ENCODE measurements at regions not wholly inside any gene's neighbourhood (a gene's known extent, or its start where the extent isn't known, plus 50 kb on each side); places are given as distances from the start of the nearest gene placed in this dataset.

- TF ChIP-seq TAF1 (IDR thresholded peaks at IDR 0.05; ENCODE audit: low read depth) = no peak
- TF ChIP-seq POLR2AphosphoS5 (IDR thresholded peaks at IDR 0.05) = no peak
- TF ChIP-seq SMC3 (conservative IDR thresholded peaks at IDR 0.05; ENCODE audit: poor library complexity) = no peak
- no peak for TF ChIP-seq CTCF (IDR thresholded peaks at IDR 0.05; ENCODE audit: poor library complexity, severe bottlenecking)
- TF ChIP-seq EP300 (conservative IDR thresholded peaks at IDR 0.05; ENCODE audit: poor library complexity, severe bottlenecking) = no peak
- no peak for TF ChIP-seq MXI1 (conservative IDR thresholded peaks at IDR 0.05; ENCODE audit: poor library complexity, severe bottlenecking)
- TF ChIP-seq RAD21 (conservative IDR thresholded peaks at IDR 0.05) = no peak
- no peak for TF ChIP-seq EZH2 (IDR thresholded peaks at IDR 0.05; ENCODE audit: borderline replicate concordance, insufficient read depth, low read length, poor library complexity, severe bottlenecking)
- TF ChIP-seq, protein P1, sequence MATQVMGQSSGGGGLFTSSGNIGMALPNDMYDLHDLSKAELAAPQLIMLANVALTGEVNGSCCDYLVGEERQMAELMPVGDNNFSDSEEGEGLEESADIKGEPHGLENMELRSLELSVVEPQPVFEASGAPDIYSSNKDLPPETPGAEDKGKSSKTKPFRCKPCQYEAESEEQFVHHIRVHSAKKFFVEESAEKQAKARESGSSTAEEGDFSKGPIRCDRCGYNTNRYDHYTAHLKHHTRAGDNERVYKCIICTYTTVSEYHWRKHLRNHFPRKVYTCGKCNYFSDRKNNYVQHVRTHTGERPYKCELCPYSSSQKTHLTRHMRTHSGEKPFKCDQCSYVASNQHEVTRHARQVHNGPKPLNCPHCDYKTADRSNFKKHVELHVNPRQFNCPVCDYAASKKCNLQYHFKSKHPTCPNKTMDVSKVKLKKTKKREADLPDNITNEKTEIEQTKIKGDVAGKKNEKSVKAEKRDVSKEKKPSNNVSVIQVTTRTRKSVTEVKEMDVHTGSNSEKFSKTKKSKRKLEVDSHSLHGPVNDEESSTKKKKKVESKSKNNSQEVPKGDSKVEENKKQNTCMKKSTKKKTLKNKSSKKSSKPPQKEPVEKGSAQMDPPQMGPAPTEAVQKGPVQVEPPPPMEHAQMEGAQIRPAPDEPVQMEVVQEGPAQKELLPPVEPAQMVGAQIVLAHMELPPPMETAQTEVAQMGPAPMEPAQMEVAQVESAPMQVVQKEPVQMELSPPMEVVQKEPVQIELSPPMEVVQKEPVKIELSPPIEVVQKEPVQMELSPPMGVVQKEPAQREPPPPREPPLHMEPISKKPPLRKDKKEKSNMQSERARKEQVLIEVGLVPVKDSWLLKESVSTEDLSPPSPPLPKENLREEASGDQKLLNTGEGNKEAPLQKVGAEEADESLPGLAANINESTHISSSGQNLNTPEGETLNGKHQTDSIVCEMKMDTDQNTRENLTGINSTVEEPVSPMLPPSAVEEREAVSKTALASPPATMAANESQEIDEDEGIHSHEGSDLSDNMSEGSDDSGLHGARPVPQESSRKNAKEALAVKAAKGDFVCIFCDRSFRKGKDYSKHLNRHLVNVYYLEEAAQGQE (IDR thresholded peaks at IDR 0.05; ENCODE audit: borderline replicate concordance) = no peak
- Histone ChIP-seq H3K9ac (ENCODE audit: low read length) (no peak overlapping the region), H3K36me3 (ENCODE audit: insufficient read depth, low read length) (no peaks in the 10 kb centered on the region), H3K9me3 (ENCODE audit: low read length) (no peaks in the 10 kb centered on the region), H2AFZ (ENCODE audit: low read depth, low read length) (no peak overlapping the region), H3K27me3 (ENCODE audit: insufficient read depth, low read depth, low read length) (no peaks in the 10 kb centered on the region), H3K4me3 (ENCODE audit: low read length) (no peak overlapping the region), H3K4me2 (ENCODE audit: low read length) (no peak overlapping the region), H3K79me2 (replicated peaks; ENCODE audit: insufficient read depth, low read length) (no peaks in the 10 kb centered on the region), H3K27ac (ENCODE audit: low read length) (no peak overlapping the region), H3K9me2 (ENCODE audit: insufficient read depth, low read length) (no peaks in the 10 kb centered on the region), H3F3A (ENCODE audit: insufficient read depth, low read length, poor library complexity, severe bottlenecking) (no peaks in the 10 kb centered on the region), H4K20me1 (ENCODE audit: insufficient read depth) (no peaks in the 10 kb centered on the region)
Measured at GRCh38 chr14:71508901-71509300, 423.3 kb upstream of the RGS6 start.

DNA sequence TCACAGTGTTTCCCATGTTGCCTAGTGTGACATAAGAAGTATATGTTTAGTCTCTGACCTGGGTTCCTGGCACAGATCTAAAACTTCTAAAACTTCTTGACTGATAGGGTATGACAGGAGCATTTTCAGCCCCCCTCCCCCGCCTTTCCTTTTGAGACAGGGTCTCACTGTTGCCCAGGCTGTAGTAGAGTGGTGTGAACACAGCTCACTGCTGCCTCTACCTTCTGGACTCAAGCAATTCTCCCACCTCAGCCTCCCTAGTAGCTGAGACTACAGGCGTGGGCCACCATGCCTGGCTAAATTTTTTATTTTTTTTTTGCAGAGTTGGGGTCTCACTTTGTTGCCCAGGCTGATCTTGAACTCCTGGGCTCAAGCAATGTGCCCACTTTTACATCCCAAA is 421.1 kb upstream of the RGS6 start:
- Histone ChIP-seq H3K9ac (ENCODE audit: low read length) (no peak overlapping the region), H3K9me2 (ENCODE audit: insufficient read depth, low read length) (no peaks in the 10 kb centered on the region), H3K27ac (ENCODE audit: low read length) (no peak overlapping the region), H3F3A (ENCODE audit: insufficient read depth, low read length, poor library complexity, severe bottlenecking) (no peaks in the 10 kb centered on the region), H2AFZ (ENCODE audit: low read depth, low read length) (no peak overlapping the region), H3K4me3 (ENCODE audit: low read length) (no peak overlapping the region), H4K20me1 (ENCODE audit: insufficient read depth) (no peaks in the 10 kb centered on the region), H3K4me2 (ENCODE audit: low read length) (no peak overlapping the region), H3K79me2 (replicated peaks; ENCODE audit: insufficient read depth, low read length) (no peaks in the 10 kb centered on the region), H3K9me3 (ENCODE audit: low read length) (no peaks in the 10 kb centered on the region), H3K27me3 (ENCODE audit: insufficient read depth, low read depth, low read length) (no peaks in the 10 kb centered on the region), H3K36me3 (ENCODE audit: insufficient read depth, low read length) (no peaks in the 10 kb centered on the region)
- TF ChIP-seq RAD21 (conservative IDR thresholded peaks at IDR 0.05) = no peak
- TF ChIP-seq MXI1 (conservative IDR thresholded peaks at IDR 0.05; ENCODE audit: poor library complexity, severe bottlenecking) = no peak
- no peak for TF ChIP-seq CTCF (IDR thresholded peaks at IDR 0.05; ENCODE audit: poor library complexity, severe bottlenecking)
- TF ChIP-seq, protein P1 (IDR thresholded peaks at IDR 0.05; ENCODE audit: borderline replicate concordance) = no peak
- no peak for TF ChIP-seq EZH2 (IDR thresholded peaks at IDR 0.05; ENCODE audit: borderline replicate concordance, insufficient read depth, low read length, poor library complexity, severe bottlenecking)
- TF ChIP-seq TAF1 (IDR thresholded peaks at IDR 0.05; ENCODE audit: low read depth) = no peak
- TF ChIP-seq SMC3 (conservative IDR thresholded peaks at IDR 0.05; ENCODE audit: poor library complexity) = no peak
- no peak for TF ChIP-seq POLR2AphosphoS5 (IDR thresholded peaks at IDR 0.05)
- TF ChIP-seq EP300 (conservative IDR thresholded peaks at IDR 0.05; ENCODE audit: poor library complexity, severe bottlenecking) = no peak
